ENCODE measurements at regions not wholly inside any gene's neighbourhood (a gene's known extent, or its start where the extent isn't known, plus 50 kb on each side); places are given as distances from the start of the nearest gene placed in this dataset.

GRCh38 chr6:78353040-78353439 is 514.3 kb upstream of the IRAK1BP1 start:
- TF ChIP-seq CTCF (IDR thresholded peaks at IDR 0.05; ENCODE audit: low read length) (no peak), EZH2 (IDR thresholded peaks at IDR 0.05; ENCODE audit: borderline replicate concordance, low read length) (no peak)

Data from OCI-LY1 (cell line).